HG02642 (cell line): ENCODE measurements at regions not wholly inside any gene's neighbourhood (a gene's known extent, or its start where the extent isn't known, plus 50 kb on each side); places are given as distances from the start of the nearest gene placed in this dataset.
A peak's percentile ranks its signal among the peaks of the same experiment; 100 is the strongest.
"Not testable (repeated sequence)": the region's sequence is repeated elsewhere in the genome, so short reads cannot be mapped to it uniquely, and the experiment has no call there.

Experiments
- ATAC-seq: cut with Tn5 transposase; IDR thresholded peaks from one replicate; pipeline ENCODE4 v1.9.1; 2021; ENCODE audit warnings: mild to moderate bottlenecking; ENCODE audit not compliant: unreplicated experiment, poor library complexity

DNA sequence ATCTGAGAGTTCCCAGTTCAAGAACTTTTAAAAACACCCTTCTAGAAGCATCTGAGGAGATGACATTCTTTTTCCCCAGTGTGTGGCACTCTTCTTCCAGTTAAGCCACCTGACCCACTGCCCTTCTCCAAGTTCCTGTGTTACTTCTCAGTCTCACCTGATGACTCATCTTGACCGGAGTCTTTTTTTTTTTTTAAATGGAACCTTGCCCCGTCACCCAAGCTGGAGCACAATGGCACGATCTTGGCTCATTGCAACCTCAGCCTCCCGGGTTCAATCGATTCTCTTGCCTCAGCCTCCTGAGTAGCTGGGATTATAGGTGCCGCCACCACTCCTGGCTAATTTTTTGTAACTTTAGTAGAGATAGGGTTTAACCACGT lies 224.1 kb upstream of the DAB2 start:
- no peak for ATAC-seq

DNA sequence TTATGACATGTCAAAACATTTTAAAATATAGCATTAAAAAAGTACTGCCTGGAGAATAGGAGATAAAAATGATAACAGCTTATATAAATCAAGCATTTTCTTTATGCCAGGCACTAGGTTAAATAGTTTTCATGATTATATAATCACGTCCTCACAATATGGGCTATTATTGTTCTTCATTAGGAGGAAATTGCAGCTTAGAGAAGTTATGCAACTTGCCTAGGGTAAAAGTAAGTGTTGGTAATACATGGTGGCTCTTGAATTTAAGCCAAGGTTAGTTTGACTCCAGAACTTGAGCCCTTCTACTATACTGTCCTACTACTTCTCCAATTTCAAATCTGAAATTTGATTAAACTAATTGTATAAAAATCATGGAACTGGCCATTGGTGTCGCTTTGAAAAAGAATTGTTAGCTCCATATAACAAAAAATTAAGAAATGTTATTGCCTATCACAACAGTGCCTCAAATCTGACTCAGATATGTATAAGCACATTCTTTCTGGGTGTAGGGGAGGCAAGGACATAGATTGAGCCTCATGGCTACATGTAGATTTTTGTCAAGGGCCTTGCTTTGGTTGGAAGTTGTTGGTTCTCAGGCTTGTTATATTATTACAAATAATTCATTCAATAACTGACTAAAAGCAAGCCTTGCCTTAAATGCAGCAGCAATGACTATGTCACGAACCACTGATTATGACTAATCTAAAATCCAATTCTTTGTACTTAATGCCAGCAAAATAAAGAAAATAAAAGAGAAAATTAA lies 223.5 kb upstream of the DAB2 start:
- ATAC-seq, result no peak

- peak; percentile 99 for ATAC-seq
Observed at GRCh38 chr5:39640552-39640951, 215.8 kb upstream of the DAB2 start.

DNA sequence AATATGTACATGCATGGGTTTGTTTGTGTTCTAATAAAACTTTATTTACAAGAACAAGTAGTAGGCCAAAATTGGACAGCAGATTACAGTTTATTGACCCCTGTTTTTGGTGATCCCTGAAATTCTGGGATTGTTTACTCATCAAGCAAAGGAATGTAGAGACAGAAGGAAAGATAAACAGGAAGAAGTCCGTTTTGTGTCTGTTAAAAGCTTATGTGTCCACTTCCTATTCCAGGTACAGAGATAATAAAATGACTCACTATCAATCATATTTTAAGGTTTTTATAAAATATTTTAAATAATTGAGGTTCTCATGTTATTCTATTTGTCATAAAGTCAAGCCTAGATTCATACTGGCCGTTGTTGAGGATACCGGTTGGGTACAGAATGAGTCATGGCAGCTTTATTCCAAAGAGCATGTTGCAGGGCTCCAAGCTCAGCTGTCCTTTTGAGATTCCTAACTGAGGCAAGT lies 214.9 kb upstream of the DAB2 start:
- no peak for ATAC-seq

DNA sequence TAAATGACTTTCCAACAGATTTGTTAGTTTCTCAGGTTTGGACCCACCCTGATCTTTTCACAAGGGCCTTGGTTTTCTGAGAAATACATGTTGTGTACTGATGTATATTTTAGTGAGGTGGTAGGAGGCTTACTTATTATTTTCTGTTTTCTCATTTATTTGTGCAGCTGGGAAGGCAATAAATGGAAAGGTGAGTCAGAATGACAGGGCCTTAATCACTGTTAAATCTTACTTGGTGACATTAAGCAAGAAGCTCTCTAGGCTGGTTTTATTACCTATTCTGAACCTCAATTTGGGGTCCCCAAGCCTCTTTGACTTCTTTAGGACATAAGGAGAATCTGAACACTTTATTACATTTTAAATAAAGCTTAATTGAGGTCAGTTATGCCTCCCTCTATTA lies 214.0 kb upstream of the DAB2 start:
- no peak for ATAC-seq

- ATAC-seq, result no peak
Observed at GRCh38 chr5:39633057-39633456, 208.3 kb upstream of the DAB2 start.

GRCh38 chr5:39631958-39632357 lies 207.2 kb upstream of the DAB2 start:
- ATAC-seq, result no peak

DNA sequence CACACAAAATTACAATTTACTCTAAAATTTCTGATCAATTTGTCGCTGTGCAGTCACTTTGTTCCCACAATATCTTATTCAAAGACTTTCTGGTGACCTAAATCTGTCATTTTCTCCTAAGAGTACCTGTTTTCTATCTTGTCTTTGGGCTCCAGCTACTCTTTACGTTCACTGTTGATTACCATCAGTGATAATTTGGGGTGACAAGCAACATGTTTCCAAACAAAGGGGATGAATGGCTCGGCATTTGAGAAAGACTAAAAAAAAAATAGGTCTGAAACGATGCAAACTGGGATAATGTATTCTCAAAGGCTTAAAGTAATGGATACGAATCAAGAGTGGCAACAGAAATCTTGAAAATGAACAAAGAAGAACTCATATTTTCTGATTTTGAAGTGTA lies 205.2 kb upstream of the DAB2 start:
- ATAC-seq, result no peak

GRCh38 chr5:39628348-39628747 lies 203.6 kb upstream of the DAB2 start:
- no peak for ATAC-seq

DNA sequence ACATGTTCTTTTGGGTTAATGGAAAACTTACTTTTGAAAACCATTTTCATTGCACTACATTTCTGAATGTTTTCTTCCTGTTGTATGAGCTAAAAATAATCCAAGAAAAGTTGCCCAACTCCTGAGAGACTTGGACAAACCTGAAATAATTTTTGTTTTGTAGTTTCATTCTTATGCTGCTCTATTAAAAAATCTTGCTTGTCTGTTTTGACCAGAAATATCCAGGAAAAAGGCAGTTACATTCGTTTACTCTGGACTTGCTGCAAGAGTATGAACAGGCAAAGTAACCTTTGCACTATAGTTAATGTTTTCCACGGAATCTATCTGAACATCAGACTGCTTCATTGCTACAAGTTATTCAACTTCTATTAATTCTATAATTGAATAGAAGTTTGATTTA lies 200.1 kb upstream of the DAB2 start:
- ATAC-seq, result no peak

- peak; percentile 69 for ATAC-seq
Observed at GRCh38 chr5:39624268-39624886, 199.6 kb upstream of the DAB2 start.

DNA sequence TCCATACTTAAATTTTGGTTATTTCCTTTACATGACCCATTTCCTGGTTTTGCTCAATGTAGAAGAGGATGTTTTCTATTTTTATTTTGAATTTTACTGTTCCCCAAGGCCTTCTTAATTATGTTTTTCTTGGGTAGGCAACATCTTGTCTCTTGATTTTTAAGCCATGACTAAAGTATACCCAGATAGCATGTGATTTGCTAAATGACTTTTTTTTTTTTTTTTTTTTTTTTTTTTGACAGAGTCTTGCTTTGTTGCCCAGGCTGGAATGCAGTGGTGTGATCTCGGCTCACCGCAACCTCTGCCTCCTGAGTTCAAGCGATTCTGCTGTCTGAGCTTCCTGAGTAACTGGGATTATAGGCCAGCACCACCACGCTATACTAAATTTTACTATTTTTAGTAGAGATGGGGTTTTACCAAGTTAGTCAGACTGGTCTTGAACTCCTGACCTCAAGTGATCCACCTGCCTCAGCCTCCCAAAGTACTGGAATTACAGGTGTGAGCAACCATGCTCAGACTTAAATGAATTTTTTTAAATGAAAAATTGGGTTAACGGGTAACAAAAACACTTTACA lies 198.6 kb upstream of the DAB2 start:
- no peak for ATAC-seq

GRCh38 chr5:39622281-39622680 lies 197.5 kb upstream of the DAB2 start:
- no peak for ATAC-seq

GRCh38 chr5:39619168-39619818 lies 194.5 kb upstream of the DAB2 start:
- ATAC-seq, result no peak

GRCh38 chr5:39618391-39618790 lies 193.6 kb upstream of the DAB2 start:
- no peak for ATAC-seq

DNA sequence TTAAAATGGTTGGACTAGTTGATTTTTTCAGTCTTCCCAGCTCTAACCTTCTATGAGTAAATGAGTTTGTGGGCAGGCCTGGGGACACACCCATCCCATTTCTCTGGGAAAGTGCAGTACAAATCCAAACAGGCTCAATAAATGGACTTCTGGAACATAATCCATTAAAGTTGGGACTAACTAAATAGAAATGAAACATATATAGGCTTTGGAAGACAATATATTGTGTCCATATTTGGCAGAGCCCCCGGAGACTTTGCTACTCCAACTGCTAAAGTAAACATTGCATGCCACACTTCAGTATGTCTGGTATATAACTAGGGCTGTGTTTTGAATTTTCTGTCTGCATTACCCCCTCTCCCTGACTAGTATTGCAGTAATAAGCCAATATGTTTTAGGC lies 191.4 kb upstream of the DAB2 start:
- ATAC-seq, result no peak

GRCh38 chr5:39611076-39611475 lies 186.3 kb upstream of the DAB2 start:
- not testable (repeated sequence) for ATAC-seq

DNA sequence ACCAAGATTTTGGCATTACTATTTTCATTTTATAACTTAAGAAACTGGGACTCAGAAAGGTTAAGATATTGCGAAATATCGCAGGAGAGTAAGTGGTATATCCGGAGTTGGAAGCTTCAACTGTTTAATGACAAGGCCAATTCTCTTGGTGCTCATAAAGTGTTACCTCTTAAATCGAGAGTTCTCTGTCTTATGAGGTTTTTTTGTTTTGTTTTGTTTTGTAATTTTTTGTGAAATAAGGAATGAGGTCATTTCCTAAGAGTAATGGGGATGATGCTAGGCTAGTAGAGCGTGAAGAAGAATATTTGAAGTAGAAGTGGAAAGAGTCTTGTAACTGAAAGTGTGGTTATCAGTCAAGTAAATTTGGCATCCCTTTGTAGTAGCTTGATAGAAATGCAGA lies 183.2 kb upstream of the DAB2 start:
- ATAC-seq, result no peak

DNA sequence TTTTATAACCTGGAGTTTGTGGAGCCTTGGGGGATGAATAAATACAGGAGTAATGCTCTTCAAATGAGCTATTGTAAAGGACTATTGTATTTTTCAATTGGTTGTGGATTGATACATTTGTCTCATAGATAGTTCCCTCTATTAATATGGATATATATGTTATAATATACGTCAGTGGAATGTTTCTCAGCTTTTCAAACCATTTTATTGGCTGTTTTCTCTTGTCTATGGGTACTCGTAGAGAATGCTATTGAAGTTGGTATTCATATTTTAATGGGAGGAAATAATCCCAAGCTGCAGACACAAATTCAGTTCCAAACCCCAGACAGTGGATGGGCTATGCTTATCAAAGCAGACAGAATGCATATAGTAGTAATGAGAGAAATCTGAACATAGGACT lies 181.8 kb upstream of the DAB2 start:
- ATAC-seq, result no peak

- no peak for ATAC-seq
Observed at GRCh38 chr5:39605588-39606575, 181.1 kb upstream of the DAB2 start.
